Posterior cingulate gyrus (tissue), 11 donors: ENCODE measurements at regions not wholly inside any gene's neighbourhood (a gene's known extent, or its start where the extent isn't known, plus 50 kb on each side); places are given as distances from the start of the nearest gene placed in this dataset.

Source experiments
- DNase-seq, 10 donors: peaks; one replicate each; pipeline versions ENCODE4 v3.0.0 to v3.0.0-alpha.2; 2020 to 2021; ENCODE audit warnings: mixed read lengths in 3 of 10
- intact Hi-C: fragments of 100-400 bp; cut with DNase I; formaldehyde crosslinking; loops from one replicate; pipeline ENCODE4 v1.15.1; 2023

DNA sequence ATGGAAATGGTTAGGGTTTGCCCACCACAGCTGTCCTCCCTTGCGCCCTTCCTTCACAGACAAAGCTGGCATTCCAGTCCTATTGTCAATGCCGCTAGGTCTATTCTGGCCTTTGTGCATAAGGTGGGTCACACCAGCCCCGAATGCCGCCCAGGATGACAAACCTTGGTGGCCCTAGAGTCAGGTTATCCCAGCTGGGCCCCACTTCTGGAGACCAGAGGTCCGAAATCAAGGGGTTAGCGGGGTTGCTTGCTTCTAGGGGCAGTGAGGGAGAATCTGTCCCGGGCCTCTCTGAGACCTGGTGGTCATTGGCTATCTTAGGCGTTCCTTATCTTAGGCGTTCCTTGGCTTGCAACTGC lies 472.1 kb downstream of the SOX9 start:
- intact Hi-C loops, result no loop called here
- no peak for DNase-seq

DNA sequence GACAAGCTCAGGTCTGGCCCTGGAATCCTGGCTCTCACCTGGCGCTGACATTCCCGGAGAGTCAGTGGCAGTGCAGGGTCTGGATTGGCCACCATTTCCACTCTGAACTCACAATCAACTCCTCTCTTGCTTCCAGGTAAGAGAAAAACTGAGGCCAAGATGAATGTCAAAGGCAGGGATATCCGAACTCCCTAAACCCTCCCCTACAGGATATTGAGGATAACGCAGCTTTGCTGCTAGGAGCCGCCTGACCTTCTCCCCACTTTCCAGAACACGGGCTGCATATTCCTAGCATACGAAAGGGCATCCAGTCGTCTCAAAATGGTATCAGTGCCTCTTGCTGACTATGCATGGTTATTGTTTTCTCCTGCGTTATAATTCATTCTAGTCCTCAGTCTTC lies 473.4 kb downstream of the SOX9 start:
- DNase-seq, result no peak
- intact Hi-C loops, result no loop called here
